NAMALWA (cell line): ENCODE measurements at regions not wholly inside any gene's neighbourhood (a gene's known extent, or its start where the extent isn't known, plus 50 kb on each side); places are given as distances from the start of the nearest gene placed in this dataset.

ENCODE experiments used
- DNase-seq: peaks from one replicate; pipeline ENCODE4 v3.0.0-alpha.2; 2015; ENCODE audit warnings: low spot score

GRCh38 chr10:110414548-110415309 lies 83.0 kb upstream of the DUSP5 start:
- DNase-seq, result peak; percentile 85

- no peak for DNase-seq
Measured at GRCh38 chr10:110415809-110416208, 81.9 kb upstream of the DUSP5 start.

DNA sequence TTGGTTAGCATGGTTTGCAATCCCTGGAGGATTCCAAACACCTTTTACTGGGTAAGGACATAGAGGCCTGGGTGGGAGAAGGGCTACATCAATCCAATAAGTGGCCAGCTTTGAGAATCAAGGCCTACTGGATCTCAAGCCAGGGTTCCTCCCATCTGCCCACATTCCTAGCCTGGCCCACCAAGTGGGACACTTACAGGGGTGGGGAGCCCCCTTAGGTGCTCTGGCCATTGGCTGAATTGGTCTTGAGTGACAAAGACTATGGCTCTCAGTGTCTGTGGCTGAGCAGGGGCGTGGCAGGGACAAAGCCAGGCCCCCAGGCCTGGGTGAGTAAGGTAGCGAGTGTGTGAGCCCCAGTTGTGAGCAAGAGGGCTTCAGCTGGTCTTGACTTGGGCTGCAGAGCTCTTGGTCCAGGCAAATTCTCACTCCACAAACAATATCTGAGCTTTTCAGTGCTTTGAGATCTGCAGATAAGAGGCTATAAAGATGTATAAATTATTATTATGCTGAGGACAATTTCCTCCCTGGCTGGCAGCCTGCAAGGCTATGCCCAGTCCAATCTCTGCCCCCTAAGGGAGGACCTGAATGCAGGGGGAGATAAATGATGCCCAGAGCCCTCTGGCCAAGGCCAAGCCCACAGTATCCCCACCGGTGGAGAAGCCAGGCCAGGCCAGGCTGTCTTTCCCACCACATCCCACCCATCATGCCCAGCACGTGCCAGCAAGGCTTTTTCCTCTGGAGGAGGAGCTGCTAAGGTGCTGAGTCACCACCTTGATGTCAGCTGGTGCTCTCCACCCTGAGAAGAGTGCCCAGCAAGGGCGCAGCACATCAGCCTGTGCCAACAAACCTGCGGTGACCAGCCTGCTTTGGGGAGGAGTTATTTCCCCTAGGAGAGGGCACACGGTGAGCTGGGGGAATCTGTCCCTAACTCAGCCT lies 80.7 kb upstream of the DUSP5 start:
- DNase-seq, result no peak

DNA sequence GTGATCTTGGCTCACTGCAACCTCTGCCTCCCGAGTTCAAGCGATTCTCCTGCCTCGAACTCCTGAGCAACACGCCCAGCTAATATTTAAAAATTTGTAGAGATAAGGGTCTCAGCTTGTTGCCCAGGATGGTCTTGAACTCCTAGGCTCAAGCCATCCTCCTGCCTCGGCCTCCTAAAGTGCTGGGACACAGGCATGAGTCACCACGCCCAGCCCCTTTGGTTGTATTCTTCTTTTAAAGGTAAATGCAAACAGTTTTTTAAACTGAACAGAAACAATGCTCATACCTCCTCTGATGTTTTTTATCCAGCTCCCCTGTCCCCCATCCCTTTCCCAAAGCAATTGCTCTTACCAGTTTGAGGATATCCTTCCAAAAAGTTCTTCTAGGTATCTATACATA lies 79.5 kb upstream of the DUSP5 start:
- no peak for DNase-seq

DNA sequence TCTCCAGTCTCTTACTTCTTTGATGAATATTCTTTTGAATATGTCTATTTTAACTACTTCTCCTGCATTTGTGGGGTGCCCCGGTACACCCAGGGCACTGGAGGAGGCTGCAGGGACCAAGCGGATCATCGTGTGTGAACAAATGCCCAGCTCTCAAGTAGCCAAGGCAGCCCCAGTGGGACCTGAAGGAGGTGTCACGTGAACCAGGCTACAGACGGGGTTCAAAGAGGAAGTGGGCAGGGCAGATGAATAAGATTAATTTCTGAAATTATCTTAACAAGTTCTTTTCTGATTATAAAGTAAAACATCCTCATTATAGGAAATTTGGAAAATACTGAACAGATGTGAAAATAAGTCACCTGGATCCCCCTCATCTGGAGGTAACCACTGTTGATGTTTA lies 78.4 kb upstream of the DUSP5 start:
- DNase-seq, result no peak

GRCh38 chr10:110420401-110421193 lies 77.1 kb upstream of the DUSP5 start:
- no peak for DNase-seq

DNA sequence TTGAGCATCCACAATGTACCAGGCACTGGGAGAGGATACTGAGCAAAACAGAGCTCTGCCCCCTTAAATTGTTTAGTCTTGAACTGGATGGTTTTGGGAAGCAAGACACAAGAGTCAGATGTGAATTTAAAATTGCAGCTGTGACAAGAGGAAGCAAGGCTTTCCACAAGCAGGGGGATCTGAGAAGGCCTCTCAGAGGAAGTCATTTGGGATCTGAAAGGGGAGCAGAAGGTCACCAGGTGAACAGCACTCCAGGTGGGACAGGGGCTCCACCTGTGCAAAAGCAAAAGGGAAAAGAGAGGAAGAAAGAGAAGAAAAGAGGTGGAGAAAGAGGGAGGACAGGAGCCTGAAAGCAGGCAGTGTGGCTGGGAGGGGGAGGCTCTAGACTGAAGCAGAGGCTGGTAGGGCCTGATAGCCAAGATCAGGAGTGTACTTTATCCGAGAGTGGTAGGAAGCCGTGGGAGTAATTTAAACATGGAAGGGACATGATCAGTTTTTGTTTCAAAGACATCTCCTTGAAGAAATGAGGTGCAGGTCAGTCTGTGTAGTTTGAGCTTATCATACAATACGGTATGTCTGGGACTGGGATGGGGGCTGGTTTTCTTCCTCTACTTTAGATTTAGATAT lies 76.1 kb upstream of the DUSP5 start:
- DNase-seq, result no peak

DNA sequence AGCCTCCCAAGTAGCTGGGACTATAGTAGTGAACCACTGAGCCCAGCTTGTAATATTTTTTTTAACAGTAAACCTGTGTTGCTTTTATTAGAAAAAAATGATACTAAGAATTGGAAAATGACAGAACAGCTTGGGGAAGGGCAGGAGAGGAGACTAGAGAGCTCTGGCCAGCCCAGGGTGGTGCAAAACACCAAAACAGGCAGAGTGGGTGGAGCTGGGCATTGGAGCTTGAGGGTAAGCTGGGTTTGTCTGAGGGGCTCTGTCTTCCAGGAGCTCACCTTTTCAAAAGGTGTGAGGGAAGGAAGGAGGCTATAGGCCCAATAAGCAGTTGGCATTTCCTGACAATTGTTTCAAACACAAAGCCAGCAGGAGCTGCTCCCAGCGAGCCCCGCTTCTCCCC lies 75.2 kb upstream of the DUSP5 start:
- no peak for DNase-seq

DNA sequence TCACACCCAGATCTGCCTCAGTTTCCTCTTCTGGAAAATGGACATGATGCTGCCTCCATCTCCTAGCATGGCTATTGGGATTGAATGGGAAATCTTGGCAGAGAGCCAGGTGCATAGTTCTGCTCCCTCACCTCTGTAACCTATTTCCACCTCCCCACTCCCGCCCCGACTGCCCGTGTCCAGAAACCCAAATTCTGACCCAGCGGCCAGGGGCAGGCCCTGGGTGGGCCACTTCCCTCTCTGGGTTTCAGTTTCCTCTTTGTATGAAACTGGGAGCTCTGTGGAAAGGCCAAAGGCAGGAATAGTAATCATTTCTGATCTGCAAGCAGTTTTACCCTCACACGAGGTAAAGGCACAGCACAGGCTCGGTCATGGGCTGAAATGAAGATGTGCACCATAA lies 74.1 kb upstream of the DUSP5 start:
- DNase-seq, result no peak

- no peak for DNase-seq
Measured at GRCh38 chr10:110425684-110426293, 71.9 kb upstream of the DUSP5 start.

GRCh38 chr10:110426294-110427181 lies 71.2 kb upstream of the DUSP5 start:
- DNase-seq, result no peak

- DNase-seq, result no peak
Measured at GRCh38 chr10:110429301-110429700, 68.4 kb upstream of the DUSP5 start.

DNA sequence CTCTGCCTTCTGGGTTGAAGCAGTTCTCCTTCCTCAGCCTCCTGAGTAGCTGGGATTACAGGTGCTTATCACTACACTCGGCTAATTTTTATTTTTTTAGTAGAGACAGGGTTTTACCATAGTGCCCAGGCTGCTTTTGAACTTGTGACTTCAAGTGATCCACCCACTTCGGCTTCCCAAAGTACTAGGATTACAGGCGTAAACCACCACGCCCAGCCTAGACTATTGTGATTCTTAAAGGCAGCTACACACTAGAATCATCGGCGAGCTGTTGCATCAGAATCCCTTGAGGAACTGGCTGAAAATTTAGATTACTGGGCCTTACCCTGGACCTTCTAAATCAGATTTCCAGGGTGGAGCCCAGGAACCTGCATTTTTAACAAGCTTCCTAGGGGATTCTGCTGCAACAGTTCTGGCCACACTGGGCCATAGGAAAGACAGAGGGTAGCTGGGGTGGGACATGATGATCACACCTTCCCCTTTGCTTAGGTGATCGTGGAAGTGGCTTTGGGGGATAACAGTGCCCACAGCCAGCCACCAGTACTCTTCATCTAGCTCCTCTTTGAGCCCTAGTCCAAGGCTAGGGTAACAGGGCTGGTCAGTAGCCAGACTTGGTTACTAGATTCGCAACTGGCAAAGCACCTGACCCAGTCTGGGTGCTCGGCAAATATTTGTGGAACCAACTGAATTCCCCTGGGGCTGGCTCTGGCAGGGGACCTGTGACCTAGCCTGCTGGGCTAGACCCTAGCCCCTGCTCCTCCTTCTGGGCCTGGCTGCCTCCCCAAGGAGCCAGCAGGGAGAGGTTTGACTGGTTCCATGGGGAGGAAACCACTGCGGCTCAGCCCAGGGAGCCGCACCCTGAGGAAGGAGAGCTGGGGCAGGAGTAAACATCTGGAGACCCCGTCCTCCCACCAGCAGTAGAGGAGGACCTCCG lies 67.1 kb upstream of the DUSP5 start:
- no peak for DNase-seq

DNA sequence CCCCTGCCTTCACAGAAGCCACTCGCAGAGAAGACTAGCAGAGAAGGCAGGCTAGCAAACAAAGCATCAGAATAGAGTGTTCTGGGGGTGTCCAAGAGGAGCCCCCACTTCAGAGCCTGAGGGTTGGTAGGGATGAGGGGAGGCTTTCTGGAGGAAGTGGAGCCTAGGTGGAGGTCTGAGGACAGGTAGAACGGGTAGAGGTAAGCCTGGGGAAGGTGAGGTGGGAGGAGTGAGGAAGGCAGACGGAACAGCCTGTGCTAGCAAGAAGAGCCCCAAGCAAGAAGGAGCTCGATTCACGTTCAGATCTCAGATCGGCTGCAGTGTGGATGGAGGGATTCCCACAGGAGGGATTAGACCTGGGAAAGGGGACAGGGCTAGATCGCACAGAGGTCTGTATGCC lies 66.0 kb upstream of the DUSP5 start:
- DNase-seq, result no peak

DNA sequence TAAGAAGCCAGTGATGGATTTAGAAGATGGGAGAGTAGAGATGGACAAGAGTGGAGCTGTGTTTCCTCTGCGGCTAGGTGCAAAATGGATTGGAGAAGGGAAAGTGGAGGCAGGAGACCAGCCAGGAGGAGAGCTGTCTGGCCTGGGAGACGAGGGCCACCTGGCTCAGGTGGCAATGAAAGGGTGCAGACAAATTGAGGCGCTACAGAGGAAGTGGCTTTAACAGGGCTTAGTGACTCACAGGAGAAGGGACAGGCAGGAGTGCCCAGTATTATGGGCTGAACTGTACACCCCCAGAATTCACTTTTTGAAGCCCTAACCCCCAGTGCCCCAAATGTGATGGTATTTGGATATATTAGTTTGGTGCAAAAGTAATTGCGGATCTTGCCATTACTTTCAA lies 65.6 kb upstream of the DUSP5 start:
- no peak for DNase-seq

DNA sequence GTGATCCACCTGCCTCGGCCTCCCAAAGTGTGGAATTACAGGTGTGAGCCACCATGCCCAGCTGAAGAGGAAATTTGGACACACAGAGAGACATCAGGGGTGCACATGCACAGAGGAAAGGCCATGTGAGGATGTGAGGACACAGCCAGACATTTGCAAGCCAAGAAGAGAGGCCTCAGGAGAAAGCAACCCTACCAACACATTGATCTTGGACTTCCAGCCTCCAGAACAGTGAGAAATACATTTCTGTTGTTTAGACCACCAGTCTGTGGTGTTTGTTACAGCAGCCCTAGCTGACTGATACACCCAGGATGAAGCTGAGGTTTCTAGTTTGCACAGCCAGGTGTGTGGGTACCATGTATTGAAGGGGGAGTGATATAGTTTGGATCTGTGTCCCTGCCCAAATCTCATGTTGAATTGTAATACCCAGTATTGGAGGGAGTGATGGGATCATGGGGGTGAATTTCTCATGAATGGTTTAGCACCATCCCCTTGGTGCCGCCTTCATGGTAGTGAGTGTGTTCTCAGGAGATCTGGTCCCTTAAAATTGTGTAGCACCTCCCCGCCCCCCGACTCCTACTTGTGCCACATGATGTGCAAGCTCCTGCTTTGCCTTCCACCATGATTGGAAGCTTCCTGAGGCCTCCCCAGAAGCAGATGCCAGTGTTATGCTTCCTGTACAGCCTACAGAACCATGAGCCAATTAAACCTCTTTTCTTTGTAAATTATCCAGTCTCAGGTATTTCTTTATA lies 64.7 kb upstream of the DUSP5 start:
- no peak for DNase-seq

DNA sequence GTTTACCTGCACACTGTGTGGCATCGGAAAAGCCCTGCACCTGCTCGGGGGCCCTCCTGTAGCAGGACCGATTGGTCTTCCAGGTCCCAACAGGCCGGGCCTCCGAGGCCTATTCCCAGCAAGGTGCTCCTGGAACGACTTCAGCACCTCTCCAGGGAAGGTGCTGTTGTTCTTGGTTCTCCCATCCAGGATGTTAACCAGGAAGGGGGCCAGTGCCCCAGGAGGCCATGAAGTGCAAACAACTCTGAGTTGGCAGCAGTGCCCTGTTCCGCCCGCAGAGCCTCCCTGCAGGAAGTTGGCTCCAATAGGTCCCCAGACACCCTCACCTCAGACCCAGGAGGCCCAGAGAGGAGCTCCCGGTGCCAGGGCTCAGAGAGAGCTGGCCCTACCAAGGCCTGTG lies 64.0 kb upstream of the DUSP5 start:
- DNase-seq, result no peak

- no peak for DNase-seq
Measured at GRCh38 chr10:110434489-110435096, 63.1 kb upstream of the DUSP5 start.
